Neural cell (in vitro differentiated cells): ENCODE measurements at regions not wholly inside any gene's neighbourhood (a gene's known extent, or its start where the extent isn't known, plus 50 kb on each side); places are given as distances from the start of the nearest gene placed in this dataset.

Experiments
- EP300 ChIP-seq: fragments of 450-650 bp; conservative IDR thresholded peaks from 2 replicates; pipeline ENCODE4 v1.6.1; 2014; ENCODE audit warnings: antibody characterized with exemption, mild to moderate bottlenecking, moderate library complexity; ENCODE audit not compliant: poor library complexity, severe bottlenecking
- EZH2 ChIP-seq: fragments of 200-600, 300-800 bp; shearing (Covaris generic), sonication (generic); IDR thresholded peaks from 2 replicates; pipeline ENCODE4 v1.6.1; 2014; ENCODE audit warnings: antibody characterized with exemption, low read length, borderline replicate concordance, mild to moderate bottlenecking; ENCODE audit not compliant: insufficient read depth, poor library complexity, severe bottlenecking
- MXI1 ChIP-seq: fragments of 450-650 bp; conservative IDR thresholded peaks from 2 replicates; pipeline ENCODE4 v1.6.1; 2014; ENCODE audit warnings: antibody characterized with exemption, mild to moderate bottlenecking; ENCODE audit not compliant: poor library complexity, severe bottlenecking
- POLR2AphosphoS5 ChIP-seq: IDR thresholded peaks from 2 replicates; pipeline ENCODE4 v1.6.1; 2012
- RAD21 ChIP-seq: fragments of 450-650 bp; conservative IDR thresholded peaks from 2 replicates; pipeline ENCODE4 v1.6.1; 2014; ENCODE audit warnings: antibody characterized with exemption, mild to moderate bottlenecking, moderate library complexity
- SMC3 ChIP-seq: fragments of 450-650 bp; conservative IDR thresholded peaks from 2 replicates; pipeline ENCODE4 v1.6.1; 2014; ENCODE audit warnings: antibody characterized with exemption, mild to moderate bottlenecking, moderate library complexity; ENCODE audit not compliant: poor library complexity
- TAF1 ChIP-seq: IDR thresholded peaks from 2 replicates; pipeline ENCODE4 v1.6.1; 2012; ENCODE audit warnings: low read depth
- TF ChIP-seq, protein P1 (sequence below): fragments of 450-650 bp; IDR thresholded peaks from 2 replicates; pipeline ENCODE4 v1.5.1; 2014; ENCODE audit warnings: antibody characterized with exemption, mild to moderate bottlenecking, moderate library complexity; ENCODE audit not compliant: poor library complexity, severe bottlenecking
- TF ChIP-seq, protein P2 (sequence below): IDR thresholded peaks from 2 replicates; pipeline ENCODE4 v1.6.1; 2012; ENCODE audit warnings: borderline replicate concordance

DNA sequence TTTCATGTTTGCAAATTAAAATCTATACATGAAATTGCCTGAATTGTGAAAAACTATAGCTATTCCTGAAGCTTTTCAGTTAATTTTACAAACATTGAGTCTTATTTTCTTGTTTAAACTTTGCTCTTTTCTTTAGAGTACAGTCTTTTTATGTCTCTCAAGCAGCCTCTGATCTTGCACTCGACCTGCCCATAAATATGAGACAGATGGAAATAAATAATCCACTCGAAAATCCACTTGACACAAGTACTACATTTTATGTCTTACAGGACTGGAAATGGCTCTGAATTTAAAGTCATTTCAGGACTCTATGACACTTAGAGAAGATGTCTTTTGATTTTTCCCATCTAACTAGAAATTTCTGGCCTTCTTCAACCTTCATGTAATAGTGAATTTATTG, 283.8 kb downstream of the USP25 start:
- TF ChIP-seq, protein P1, sequence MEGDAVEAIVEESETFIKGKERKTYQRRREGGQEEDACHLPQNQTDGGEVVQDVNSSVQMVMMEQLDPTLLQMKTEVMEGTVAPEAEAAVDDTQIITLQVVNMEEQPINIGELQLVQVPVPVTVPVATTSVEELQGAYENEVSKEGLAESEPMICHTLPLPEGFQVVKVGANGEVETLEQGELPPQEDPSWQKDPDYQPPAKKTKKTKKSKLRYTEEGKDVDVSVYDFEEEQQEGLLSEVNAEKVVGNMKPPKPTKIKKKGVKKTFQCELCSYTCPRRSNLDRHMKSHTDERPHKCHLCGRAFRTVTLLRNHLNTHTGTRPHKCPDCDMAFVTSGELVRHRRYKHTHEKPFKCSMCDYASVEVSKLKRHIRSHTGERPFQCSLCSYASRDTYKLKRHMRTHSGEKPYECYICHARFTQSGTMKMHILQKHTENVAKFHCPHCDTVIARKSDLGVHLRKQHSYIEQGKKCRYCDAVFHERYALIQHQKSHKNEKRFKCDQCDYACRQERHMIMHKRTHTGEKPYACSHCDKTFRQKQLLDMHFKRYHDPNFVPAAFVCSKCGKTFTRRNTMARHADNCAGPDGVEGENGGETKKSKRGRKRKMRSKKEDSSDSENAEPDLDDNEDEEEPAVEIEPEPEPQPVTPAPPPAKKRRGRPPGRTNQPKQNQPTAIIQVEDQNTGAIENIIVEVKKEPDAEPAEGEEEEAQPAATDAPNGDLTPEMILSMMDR: no peak
- TF ChIP-seq SMC3 (no peak), TAF1 (no peak), POLR2AphosphoS5 (no peak), RAD21 (no peak), EZH2 (no peak), EP300 (no peak), MXI1 (no peak)
- TF ChIP-seq, protein P2, sequence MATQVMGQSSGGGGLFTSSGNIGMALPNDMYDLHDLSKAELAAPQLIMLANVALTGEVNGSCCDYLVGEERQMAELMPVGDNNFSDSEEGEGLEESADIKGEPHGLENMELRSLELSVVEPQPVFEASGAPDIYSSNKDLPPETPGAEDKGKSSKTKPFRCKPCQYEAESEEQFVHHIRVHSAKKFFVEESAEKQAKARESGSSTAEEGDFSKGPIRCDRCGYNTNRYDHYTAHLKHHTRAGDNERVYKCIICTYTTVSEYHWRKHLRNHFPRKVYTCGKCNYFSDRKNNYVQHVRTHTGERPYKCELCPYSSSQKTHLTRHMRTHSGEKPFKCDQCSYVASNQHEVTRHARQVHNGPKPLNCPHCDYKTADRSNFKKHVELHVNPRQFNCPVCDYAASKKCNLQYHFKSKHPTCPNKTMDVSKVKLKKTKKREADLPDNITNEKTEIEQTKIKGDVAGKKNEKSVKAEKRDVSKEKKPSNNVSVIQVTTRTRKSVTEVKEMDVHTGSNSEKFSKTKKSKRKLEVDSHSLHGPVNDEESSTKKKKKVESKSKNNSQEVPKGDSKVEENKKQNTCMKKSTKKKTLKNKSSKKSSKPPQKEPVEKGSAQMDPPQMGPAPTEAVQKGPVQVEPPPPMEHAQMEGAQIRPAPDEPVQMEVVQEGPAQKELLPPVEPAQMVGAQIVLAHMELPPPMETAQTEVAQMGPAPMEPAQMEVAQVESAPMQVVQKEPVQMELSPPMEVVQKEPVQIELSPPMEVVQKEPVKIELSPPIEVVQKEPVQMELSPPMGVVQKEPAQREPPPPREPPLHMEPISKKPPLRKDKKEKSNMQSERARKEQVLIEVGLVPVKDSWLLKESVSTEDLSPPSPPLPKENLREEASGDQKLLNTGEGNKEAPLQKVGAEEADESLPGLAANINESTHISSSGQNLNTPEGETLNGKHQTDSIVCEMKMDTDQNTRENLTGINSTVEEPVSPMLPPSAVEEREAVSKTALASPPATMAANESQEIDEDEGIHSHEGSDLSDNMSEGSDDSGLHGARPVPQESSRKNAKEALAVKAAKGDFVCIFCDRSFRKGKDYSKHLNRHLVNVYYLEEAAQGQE: no peak
